ENCODE measurements at regions not wholly inside any gene's neighbourhood (a gene's known extent, or its start where the extent isn't known, plus 50 kb on each side); places are given as distances from the start of the nearest gene placed in this dataset.

- TF ChIP-seq MAX (IDR thresholded peaks at IDR 0.05; ENCODE audit: low read depth, low read length) (no peak), MYC (IDR thresholded peaks at IDR 0.05; ENCODE audit: low read depth, low read length) (no peak), POLR2A (IDR thresholded peaks at IDR 0.05; ENCODE audit: extremely low read depth, insufficient read length) (no peak)
- TF ChIP-seq, protein P1, sequence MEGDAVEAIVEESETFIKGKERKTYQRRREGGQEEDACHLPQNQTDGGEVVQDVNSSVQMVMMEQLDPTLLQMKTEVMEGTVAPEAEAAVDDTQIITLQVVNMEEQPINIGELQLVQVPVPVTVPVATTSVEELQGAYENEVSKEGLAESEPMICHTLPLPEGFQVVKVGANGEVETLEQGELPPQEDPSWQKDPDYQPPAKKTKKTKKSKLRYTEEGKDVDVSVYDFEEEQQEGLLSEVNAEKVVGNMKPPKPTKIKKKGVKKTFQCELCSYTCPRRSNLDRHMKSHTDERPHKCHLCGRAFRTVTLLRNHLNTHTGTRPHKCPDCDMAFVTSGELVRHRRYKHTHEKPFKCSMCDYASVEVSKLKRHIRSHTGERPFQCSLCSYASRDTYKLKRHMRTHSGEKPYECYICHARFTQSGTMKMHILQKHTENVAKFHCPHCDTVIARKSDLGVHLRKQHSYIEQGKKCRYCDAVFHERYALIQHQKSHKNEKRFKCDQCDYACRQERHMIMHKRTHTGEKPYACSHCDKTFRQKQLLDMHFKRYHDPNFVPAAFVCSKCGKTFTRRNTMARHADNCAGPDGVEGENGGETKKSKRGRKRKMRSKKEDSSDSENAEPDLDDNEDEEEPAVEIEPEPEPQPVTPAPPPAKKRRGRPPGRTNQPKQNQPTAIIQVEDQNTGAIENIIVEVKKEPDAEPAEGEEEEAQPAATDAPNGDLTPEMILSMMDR (IDR thresholded peaks at IDR 0.05; ENCODE audit: low read depth, low read length), result no peak
- DNase-seq (ENCODE audit: low read depth), result no peak
- H3K4me3 ChIP-seq (ENCODE audit: low read depth, low read length), result no peak overlapping the region
These were observed 192.8 kb downstream of the BCL11B start for GRCh38 chr14:99079061-99079727.

DNA sequence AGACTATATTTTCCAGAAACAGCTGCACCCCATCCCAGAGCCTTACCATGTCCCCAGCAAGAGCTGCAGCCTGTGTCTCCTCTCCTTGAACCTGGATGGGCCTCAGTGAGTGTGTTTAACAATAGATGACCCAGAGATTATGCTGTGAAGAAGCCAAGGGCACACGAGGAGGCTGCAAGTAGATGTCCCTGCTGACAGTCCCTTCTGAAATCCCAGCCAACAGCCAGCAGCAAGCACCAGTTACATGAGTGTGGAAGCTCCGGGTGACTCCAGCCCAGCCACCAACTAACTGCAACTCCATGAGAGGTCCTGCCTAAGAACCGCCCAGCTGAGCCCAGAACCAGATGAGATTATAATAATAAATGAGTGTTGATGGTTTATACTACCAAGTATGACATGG is 191.7 kb downstream of the BCL11B start:
- no peak for DNase-seq (ENCODE audit: low read depth)
- TF ChIP-seq MAX (IDR thresholded peaks at IDR 0.05; ENCODE audit: low read depth, low read length) (no peak), MYC (IDR thresholded peaks at IDR 0.05; ENCODE audit: low read depth, low read length) (no peak), POLR2A (IDR thresholded peaks at IDR 0.05; ENCODE audit: extremely low read depth, insufficient read length) (no peak)
- TF ChIP-seq, protein P1 (IDR thresholded peaks at IDR 0.05; ENCODE audit: low read depth, low read length), result no peak
- H3K4me3 ChIP-seq (ENCODE audit: low read depth, low read length), result no peak overlapping the region

DNA sequence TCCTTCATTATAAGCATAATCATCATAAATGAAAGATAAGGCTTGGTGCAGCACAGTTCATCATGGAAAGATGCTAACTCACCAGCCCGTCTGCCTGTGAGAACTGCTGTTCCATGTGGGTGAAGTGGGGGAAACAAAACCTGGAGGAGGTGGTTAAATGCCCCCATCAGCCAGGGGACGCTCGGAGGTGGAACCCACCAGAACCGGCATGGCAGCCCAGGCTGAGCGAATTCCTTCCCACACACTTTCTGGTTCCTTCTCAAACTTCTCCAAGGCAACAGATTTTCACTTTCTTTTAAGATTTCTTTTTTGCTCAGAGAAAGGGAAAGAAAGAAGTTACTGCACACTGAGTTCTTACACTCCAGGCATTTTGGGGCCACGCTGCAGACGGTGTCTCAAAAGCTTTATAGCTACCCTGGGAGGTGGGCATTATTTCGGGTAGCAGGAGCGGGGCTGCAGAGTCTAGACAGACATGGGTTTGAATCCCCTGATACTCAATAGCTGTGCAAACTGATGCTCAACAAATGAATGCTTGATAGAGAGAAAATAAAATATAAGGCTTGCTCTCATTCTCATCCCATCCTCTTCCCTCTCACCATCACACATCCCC is 190.7 kb downstream of the BCL11B start:
- TF ChIP-seq POLR2A (IDR thresholded peaks at IDR 0.05; ENCODE audit: extremely low read depth, insufficient read length) (no peak), MAX (IDR thresholded peaks at IDR 0.05; ENCODE audit: low read depth, low read length) (no peak), MYC (IDR thresholded peaks at IDR 0.05; ENCODE audit: low read depth, low read length) (no peak)
- TF ChIP-seq, protein P1 (IDR thresholded peaks at IDR 0.05; ENCODE audit: low read depth, low read length), result no peak
- no peak for DNase-seq (ENCODE audit: low read depth)
- H3K4me3 ChIP-seq (ENCODE audit: low read depth, low read length), result no peak overlapping the region

DNA sequence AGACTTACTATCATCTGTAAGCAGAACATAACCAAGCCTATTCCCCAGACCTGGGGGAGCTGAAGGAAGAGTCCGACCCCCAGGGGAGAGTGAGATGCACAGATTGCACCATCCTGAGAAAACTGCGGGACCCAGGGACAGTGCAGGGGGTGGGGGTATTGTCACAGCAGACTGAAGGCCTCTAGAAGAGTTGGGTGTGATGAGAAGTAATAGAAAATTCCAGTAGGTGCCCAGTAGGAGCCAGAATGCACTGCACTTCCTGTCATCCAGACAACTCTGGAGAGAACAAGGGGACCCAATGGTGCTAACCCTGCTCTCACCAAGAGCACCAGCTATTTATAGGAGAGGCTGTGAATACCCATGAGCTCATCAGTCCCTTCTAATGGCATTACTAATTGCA is 190.1 kb downstream of the BCL11B start:
- no peak for TF ChIP-seq MAX (IDR thresholded peaks at IDR 0.05; ENCODE audit: low read depth, low read length)
- no peak for TF ChIP-seq POLR2A (IDR thresholded peaks at IDR 0.05; ENCODE audit: extremely low read depth, insufficient read length)
- TF ChIP-seq, protein P1 (IDR thresholded peaks at IDR 0.05; ENCODE audit: low read depth, low read length), result no peak
- no peak for TF ChIP-seq MYC (IDR thresholded peaks at IDR 0.05; ENCODE audit: low read depth, low read length)
- no peak overlapping the region for H3K4me3 ChIP-seq (ENCODE audit: low read depth, low read length)
- no peak for DNase-seq (ENCODE audit: low read depth)

GRCh38 chr14:99093532-99094517 is 178.2 kb downstream of the BCL11B start:
- DNase-seq (ENCODE audit: low read depth), result peak; percentile 34
- TF ChIP-seq POLR2A (IDR thresholded peaks at IDR 0.05; ENCODE audit: extremely low read depth, insufficient read length) (no peak), MAX (IDR thresholded peaks at IDR 0.05; ENCODE audit: low read depth, low read length) (no peak; the same call in 1 of the 2 replicates), MYC (IDR thresholded peaks at IDR 0.05; ENCODE audit: low read depth, low read length) (no peak)
- TF ChIP-seq, protein P1 (IDR thresholded peaks at IDR 0.05; ENCODE audit: low read depth, low read length), result no peak
- H3K4me3 ChIP-seq (ENCODE audit: low read depth, low read length), result no peak overlapping the region

All from NB4 (cell line).